GM06990 (cell line): ENCODE measurements at regions not wholly inside any gene's neighbourhood (a gene's known extent, or its start where the extent isn't known, plus 50 kb on each side); places are given as distances from the start of the nearest gene placed in this dataset.

Experiments used
- DNase-seq: peaks from one replicate; pipeline ENCODE4 v3.0.0-alpha.2; 2011; ENCODE audit not compliant: insufficient read length; ENCODE audit errors: extremely low read depth
- H3K27me3 ChIP-seq: replicated peaks from 2 replicates; pipeline ENCODE4 v1.6.0; 2011; ENCODE audit warnings: low read length; ENCODE audit not compliant: control insufficient read depth, insufficient read depth
- H3K36me3 ChIP-seq: 2 replicates; pipeline ENCODE4 v1.5.1; 2011; ENCODE audit warnings: low read length; ENCODE audit not compliant: control insufficient read depth, insufficient read depth
- H3K4me3 ChIP-seq: replicated peaks from 2 replicates; pipeline ENCODE4 v1.5.1; 2011; ENCODE audit warnings: low read depth, mild to moderate bottlenecking, control low read depth, low read length
- CTCF ChIP-seq: IDR thresholded peaks from 2 replicates; pipeline ENCODE4 v1.5.1; 2011; ENCODE audit warnings: low read length, control low read depth, mild to moderate bottlenecking, inconsistent platforms; ENCODE audit not compliant: insufficient read depth, poor library complexity, severe bottlenecking

GRCh38 chr5:125137535-125137934, 391.1 kb upstream of the ZNF608 start:
- Histone ChIP-seq H3K36me3 (no peaks in the 10 kb centered on the region), H3K27me3 (no peaks in the 10 kb centered on the region), H3K4me3 (no peak overlapping the region)
- no peak for DNase-seq
- TF ChIP-seq CTCF: no peak

- DNase-seq: no peak
- no peak for TF ChIP-seq CTCF
- Histone ChIP-seq H3K4me3 (no peak overlapping the region), H3K27me3 (no peaks in the 10 kb centered on the region), H3K36me3 (no peaks in the 10 kb centered on the region)
Observed at GRCh38 chr5:125138266-125138665, 391.8 kb upstream of the ZNF608 start.

GRCh38 chr5:125139590-125139989, 393.2 kb upstream of the ZNF608 start:
- DNase-seq: no peak
- no peaks in the 10 kb centered on the region for H3K36me3 ChIP-seq
- no peak for TF ChIP-seq CTCF
- H3K27me3 ChIP-seq: no peaks in the 10 kb centered on the region
- H3K4me3 ChIP-seq: no peak overlapping the region

- Histone ChIP-seq H3K4me3 (no peak overlapping the region), H3K27me3 (no peaks in the 10 kb centered on the region), H3K36me3 (no peaks in the 10 kb centered on the region)
- DNase-seq: no peak
- no peak for TF ChIP-seq CTCF
Observed at GRCh38 chr5:125140220-125140619, 393.8 kb upstream of the ZNF608 start.

GRCh38 chr5:125140855-125141254, 394.4 kb upstream of the ZNF608 start:
- H3K27me3 ChIP-seq: no peaks in the 10 kb centered on the region
- no peak overlapping the region for H3K4me3 ChIP-seq
- TF ChIP-seq CTCF: no peak
- no peaks in the 10 kb centered on the region for H3K36me3 ChIP-seq
- DNase-seq: no peak

GRCh38 chr5:125142458-125142857, 396.0 kb upstream of the ZNF608 start:
- Histone ChIP-seq H3K27me3 (no peaks in the 10 kb centered on the region), H3K4me3 (no peak overlapping the region), H3K36me3 (no peaks in the 10 kb centered on the region)
- no peak for TF ChIP-seq CTCF
- DNase-seq: peak; percentile 3
